Fibroblast of skin of scalp (primary cell): ENCODE measurements at regions not wholly inside any gene's neighbourhood (a gene's known extent, or its start where the extent isn't known, plus 50 kb on each side); places are given as distances from the start of the nearest gene placed in this dataset.

ENCODE experiments used
- DNase-seq: peaks from one replicate; pipeline ENCODE4 v3.0.0-alpha.2; 2013

GRCh38 chr13:34044041-34044440 lies 226.1 kb downstream of the RFC3 start:
- DNase-seq = peak; percentile 79

- peak; percentile 73 for DNase-seq
Observed at GRCh38 chr13:34044660-34045080, 226.7 kb downstream of the RFC3 start.

GRCh38 chr13:34046457-34046856 lies 228.5 kb downstream of the RFC3 start:
- DNase-seq = no peak

- DNase-seq = no peak
Observed at GRCh38 chr13:34048652-34049051, 230.7 kb downstream of the RFC3 start.

- no peak for DNase-seq
Observed at GRCh38 chr13:34056733-34057258, 238.8 kb downstream of the RFC3 start.

GRCh38 chr13:34064456-34065205 lies 246.7 kb downstream of the RFC3 start:
- DNase-seq = no peak

- no peak for DNase-seq
Observed at GRCh38 chr13:34065928-34066327, 248.0 kb downstream of the RFC3 start.

- DNase-seq = no peak
Observed at GRCh38 chr13:34066344-34066743, 248.4 kb downstream of the RFC3 start.

GRCh38 chr13:34070006-34070405 lies 252.1 kb downstream of the RFC3 start:
- peak; percentile 28 for DNase-seq

- DNase-seq = no peak
Observed at GRCh38 chr13:34070544-34071303, 252.8 kb downstream of the RFC3 start.

- no peak for DNase-seq
Observed at GRCh38 chr13:34076319-34076718, 258.4 kb downstream of the RFC3 start.

GRCh38 chr13:34076943-34077703 lies 259.2 kb downstream of the RFC3 start:
- peak; percentile 61 for DNase-seq

- DNase-seq = no peak
Observed at GRCh38 chr13:34078334-34078999, 260.5 kb downstream of the RFC3 start.

GRCh38 chr13:34085204-34085603 lies 267.3 kb downstream of the RFC3 start:
- no peak for DNase-seq

GRCh38 chr13:34086281-34086680 lies 268.3 kb downstream of the RFC3 start:
- DNase-seq = no peak

- DNase-seq = no peak
Observed at GRCh38 chr13:34087791-34088190, 269.8 kb downstream of the RFC3 start.

- DNase-seq = no peak
Observed at GRCh38 chr13:34103854-34104253, 285.9 kb downstream of the RFC3 start.

- DNase-seq = no peak
Observed at GRCh38 chr13:34104853-34105252, 286.9 kb downstream of the RFC3 start.

- peak; percentile 34 for DNase-seq
Observed at GRCh38 chr13:34107806-34108205, 289.9 kb downstream of the RFC3 start.

- DNase-seq = no peak
Observed at GRCh38 chr13:34108410-34108809, 290.5 kb downstream of the RFC3 start.

- DNase-seq = no peak
Observed at GRCh38 chr13:34114581-34114980, 296.6 kb downstream of the RFC3 start.

- no peak for DNase-seq
Observed at GRCh38 chr13:34116651-34117050, 298.7 kb downstream of the RFC3 start.
